HEK293 (cell line): ENCODE measurements at regions not wholly inside any gene's neighbourhood (a gene's known extent, or its start where the extent isn't known, plus 50 kb on each side); places are given as distances from the start of the nearest gene placed in this dataset.

ENCODE experiments used
- KLF1 ChIP-seq: fragments of 450-650 bp; formaldehyde crosslinking; IDR thresholded peaks from 2 replicates; pipeline ENCODE4 v1.5.1; 2016; ENCODE audit warnings: missing biosample characterization, missing genetic modification characterization
- KLF7 ChIP-seq: fragments of 450-650 bp; formaldehyde crosslinking; IDR thresholded peaks from 2 replicates; pipeline ENCODE4 v1.5.1; 2016; ENCODE audit warnings: missing biosample characterization, missing genetic modification characterization, borderline replicate concordance
- REPIN1 ChIP-seq: fragments of 450-650 bp; formaldehyde crosslinking; IDR thresholded peaks from 2 replicates; pipeline ENCODE4 v1.5.1; 2017; ENCODE audit warnings: missing biosample characterization, missing genetic modification characterization, low read depth
- REST ChIP-seq: fragments of 450-650 bp; formaldehyde crosslinking; IDR thresholded peaks from 2 replicates; pipeline ENCODE4 v1.5.1; 2016; ENCODE audit warnings: missing biosample characterization, missing genetic modification characterization
- TSHZ1 ChIP-seq: fragments of 450-650 bp; formaldehyde crosslinking; IDR thresholded peaks from 2 replicates; pipeline ENCODE4 v1.5.1; 2016; ENCODE audit warnings: missing biosample characterization, missing genetic modification characterization, borderline replicate concordance
- ZEB2 ChIP-seq: fragments of 450-650 bp; formaldehyde crosslinking; IDR thresholded peaks from 2 replicates; pipeline ENCODE4 v1.5.1; 2016; ENCODE audit warnings: missing biosample characterization, missing genetic modification characterization
- ZNF24 ChIP-seq: fragments of 450-650 bp; formaldehyde crosslinking; IDR thresholded peaks from 2 replicates; pipeline ENCODE4 v1.5.1; 2016; ENCODE audit warnings: missing biosample characterization, missing genetic modification characterization
- ZNF274 ChIP-seq, 2 experiments: fragments of 200-500 bp in 1 of 2; fragments of 450-650 bp in 1 of 2; sonication (Bioruptor generic) in 1 of 2; formaldehyde crosslinking in 1 of 2; IDR thresholded peaks; 2 replicates each; pipeline versions ENCODE4 v1.5.1 to v1.6.1; 2014 to 2016; ENCODE audit warnings: borderline replicate concordance in 1 of 2, inconsistent platforms in 1 of 2, low read length in 1 of 2, missing biosample characterization in 1 of 2, missing genetic modification characterization in 1 of 2
- ZNF292 ChIP-seq: fragments of 450-650 bp; formaldehyde crosslinking; IDR thresholded peaks from 2 replicates; pipeline ENCODE4 v1.5.1; 2016; ENCODE audit warnings: low read depth, missing biosample characterization, missing genetic modification characterization, borderline replicate concordance
- ZNF426 ChIP-seq: fragments of 450-650 bp; formaldehyde crosslinking; IDR thresholded peaks from 2 replicates; pipeline ENCODE4 v1.5.1; 2017; ENCODE audit warnings: missing biosample characterization, missing genetic modification characterization, mild to moderate bottlenecking, inconsistent platforms, moderate library complexity
- ZNF639 ChIP-seq: fragments of 450-650 bp; formaldehyde crosslinking; IDR thresholded peaks from 2 replicates; pipeline ENCODE4 v1.5.1; 2016; ENCODE audit warnings: missing biosample characterization, missing genetic modification characterization
- ZNF768 ChIP-seq: fragments of 450-650 bp; formaldehyde crosslinking; IDR thresholded peaks from 2 replicates; pipeline ENCODE4 v1.5.1; 2018; ENCODE audit warnings: missing biosample characterization, mild to moderate bottlenecking, missing genetic modification characterization
- TF ChIP-seq, protein P1 (sequence below): fragments of 450-650 bp; formaldehyde crosslinking; IDR thresholded peaks from 2 replicates; pipeline ENCODE4 v1.5.1; 2016; ENCODE audit warnings: missing biosample characterization, missing genetic modification characterization
- TF ChIP-seq, protein P2 (sequence below): fragments of 450-650 bp; formaldehyde crosslinking; IDR thresholded peaks from 2 replicates; pipeline ENCODE4 v1.5.1; 2017; ENCODE audit warnings: missing biosample characterization, missing genetic modification characterization

DNA sequence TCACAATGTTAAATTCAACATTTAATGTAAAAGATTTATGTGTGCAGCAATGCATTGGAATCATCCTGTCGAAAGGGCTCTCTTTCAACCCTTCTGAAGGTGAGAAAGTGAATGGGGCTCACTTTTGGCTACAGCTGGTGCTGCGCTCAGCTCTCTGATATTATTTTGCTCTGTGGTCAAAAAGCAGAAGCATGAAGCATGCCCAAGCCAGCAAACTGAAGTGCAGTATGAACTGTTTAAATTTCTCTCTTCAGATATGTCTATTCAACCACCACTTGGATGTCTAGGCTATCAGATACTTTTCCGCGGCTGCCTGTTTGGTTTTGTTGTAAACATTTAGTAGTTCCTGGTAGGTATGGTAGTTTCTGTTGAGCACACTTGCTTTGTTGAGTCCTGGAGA lies 216.9 kb upstream of the TMPRSS15 start:
- no peak for TF ChIP-seq REPIN1 (tag by site-specific recombination)
- no peak for TF ChIP-seq ZNF639
- no peak for TF ChIP-seq ZEB2 (tag by site-specific recombination)
- no peak for TF ChIP-seq TSHZ1 (tag by site-specific recombination)
- TF ChIP-seq, protein P1, sequence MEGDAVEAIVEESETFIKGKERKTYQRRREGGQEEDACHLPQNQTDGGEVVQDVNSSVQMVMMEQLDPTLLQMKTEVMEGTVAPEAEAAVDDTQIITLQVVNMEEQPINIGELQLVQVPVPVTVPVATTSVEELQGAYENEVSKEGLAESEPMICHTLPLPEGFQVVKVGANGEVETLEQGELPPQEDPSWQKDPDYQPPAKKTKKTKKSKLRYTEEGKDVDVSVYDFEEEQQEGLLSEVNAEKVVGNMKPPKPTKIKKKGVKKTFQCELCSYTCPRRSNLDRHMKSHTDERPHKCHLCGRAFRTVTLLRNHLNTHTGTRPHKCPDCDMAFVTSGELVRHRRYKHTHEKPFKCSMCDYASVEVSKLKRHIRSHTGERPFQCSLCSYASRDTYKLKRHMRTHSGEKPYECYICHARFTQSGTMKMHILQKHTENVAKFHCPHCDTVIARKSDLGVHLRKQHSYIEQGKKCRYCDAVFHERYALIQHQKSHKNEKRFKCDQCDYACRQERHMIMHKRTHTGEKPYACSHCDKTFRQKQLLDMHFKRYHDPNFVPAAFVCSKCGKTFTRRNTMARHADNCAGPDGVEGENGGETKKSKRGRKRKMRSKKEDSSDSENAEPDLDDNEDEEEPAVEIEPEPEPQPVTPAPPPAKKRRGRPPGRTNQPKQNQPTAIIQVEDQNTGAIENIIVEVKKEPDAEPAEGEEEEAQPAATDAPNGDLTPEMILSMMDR (tag by site-specific recombination), result no peak
- no peak for TF ChIP-seq REST
- TF ChIP-seq ZNF24 (tag by site-specific recombination), result no peak
- no peak for TF ChIP-seq ZNF768
- TF ChIP-seq, protein P2, sequence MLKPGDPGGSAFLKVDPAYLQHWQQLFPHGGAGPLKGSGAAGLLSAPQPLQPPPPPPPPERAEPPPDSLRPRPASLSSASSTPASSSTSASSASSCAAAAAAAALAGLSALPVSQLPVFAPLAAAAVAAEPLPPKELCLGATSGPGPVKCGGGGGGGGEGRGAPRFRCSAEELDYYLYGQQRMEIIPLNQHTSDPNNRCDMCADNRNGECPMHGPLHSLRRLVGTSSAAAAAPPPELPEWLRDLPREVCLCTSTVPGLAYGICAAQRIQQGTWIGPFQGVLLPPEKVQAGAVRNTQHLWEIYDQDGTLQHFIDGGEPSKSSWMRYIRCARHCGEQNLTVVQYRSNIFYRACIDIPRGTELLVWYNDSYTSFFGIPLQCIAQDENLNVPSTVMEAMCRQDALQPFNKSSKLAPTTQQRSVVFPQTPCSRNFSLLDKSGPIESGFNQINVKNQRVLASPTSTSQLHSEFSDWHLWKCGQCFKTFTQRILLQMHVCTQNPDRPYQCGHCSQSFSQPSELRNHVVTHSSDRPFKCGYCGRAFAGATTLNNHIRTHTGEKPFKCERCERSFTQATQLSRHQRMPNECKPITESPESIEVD (tag by site-specific recombination), result no peak
- no peak for TF ChIP-seq ZNF292 (tag by site-specific recombination)
- no peak for TF ChIP-seq ZNF274 (IDR thresholded peaks at IDR 0.05; ENCODE audit: low read length)
- TF ChIP-seq ZNF274 (tag by site-specific recombination; IDR thresholded peaks at IDR 0.05; ENCODE audit: borderline replicate concordance), result no peak
- no peak for TF ChIP-seq KLF7 (tag by site-specific recombination)
- TF ChIP-seq ZNF426 (tag by site-specific recombination), result no peak
- no peak for TF ChIP-seq KLF1
